ENCODE measurements at regions not wholly inside any gene's neighbourhood (a gene's known extent, or its start where the extent isn't known, plus 50 kb on each side); places are given as distances from the start of the nearest gene placed in this dataset.

DNA sequence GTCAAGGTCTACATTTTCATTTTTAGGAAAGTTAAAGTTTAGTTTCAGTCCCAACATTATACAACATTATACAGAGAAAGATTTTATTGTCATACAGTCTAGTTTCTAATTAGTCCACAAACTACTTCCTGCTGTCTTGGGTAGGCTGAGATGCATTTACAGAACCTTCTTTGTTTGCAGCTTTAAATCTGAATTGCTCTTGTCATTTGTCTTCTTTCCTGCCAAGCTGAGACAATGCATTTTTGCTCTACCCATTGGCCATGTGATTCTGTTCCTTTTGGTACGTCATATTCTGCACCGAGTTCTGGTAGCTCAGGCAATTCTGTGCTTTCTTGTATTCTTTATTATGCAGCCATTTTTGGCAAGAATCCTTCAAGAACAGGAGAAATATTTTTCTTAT is 228.5 kb downstream of the ATP23 start:
- H3K27ac Mint-ChIP-seq: no peak overlapping the region
- H3K27me3 Mint-ChIP-seq: peaks cover 6% of the 10 kb centered on the region in 2 donors
- no peak overlapping the region for H3K4me3 Mint-ChIP-seq
- DNase-seq (ENCODE audit: low spot score): no peak
- H3K4me1 Mint-ChIP-seq (ENCODE audit: low read depth in 2 of 2): no peaks in the 10 kb centered on the region
- H3K9me3 Mint-ChIP-seq: no peaks in the 10 kb centered on the region
- ATAC-seq: no peak
- H3K36me3 Mint-ChIP-seq: no peaks in the 10 kb centered on the region

DNA sequence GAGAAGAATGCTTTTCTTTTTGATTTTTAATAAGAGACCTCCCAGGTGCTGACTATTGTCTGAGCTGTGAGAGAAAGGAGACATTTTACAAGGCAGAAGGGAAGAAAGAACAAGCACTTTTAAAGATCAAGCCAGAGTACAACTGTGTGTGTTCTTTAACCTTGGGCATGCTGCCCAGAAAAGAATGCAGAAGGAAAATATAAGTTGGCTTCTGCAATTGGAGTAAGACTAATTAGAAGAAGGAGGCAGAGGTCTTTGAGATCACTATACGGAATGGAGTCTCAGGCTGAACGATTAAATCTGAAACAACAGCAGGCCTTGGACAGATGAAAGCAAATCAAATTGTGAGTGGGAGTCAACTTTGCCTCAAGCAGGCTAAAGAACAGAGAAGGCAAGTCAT is 230.5 kb downstream of the ATP23 start:
- Mint-ChIP-seq H3K27me3 (peaks cover 6 to 8% of the 10 kb centered on the region in 2 donors), H3K4me1 (ENCODE audit: low read depth in 2 of 2) (no peaks in the 10 kb centered on the region), H3K27ac (no peak overlapping the region), H3K4me3 (no peak overlapping the region), H3K36me3 (no peaks in the 10 kb centered on the region), H3K9me3 (no peaks in the 10 kb centered on the region)
- DNase-seq (ENCODE audit: low spot score) (no peak), ATAC-seq (no peak)

DNA sequence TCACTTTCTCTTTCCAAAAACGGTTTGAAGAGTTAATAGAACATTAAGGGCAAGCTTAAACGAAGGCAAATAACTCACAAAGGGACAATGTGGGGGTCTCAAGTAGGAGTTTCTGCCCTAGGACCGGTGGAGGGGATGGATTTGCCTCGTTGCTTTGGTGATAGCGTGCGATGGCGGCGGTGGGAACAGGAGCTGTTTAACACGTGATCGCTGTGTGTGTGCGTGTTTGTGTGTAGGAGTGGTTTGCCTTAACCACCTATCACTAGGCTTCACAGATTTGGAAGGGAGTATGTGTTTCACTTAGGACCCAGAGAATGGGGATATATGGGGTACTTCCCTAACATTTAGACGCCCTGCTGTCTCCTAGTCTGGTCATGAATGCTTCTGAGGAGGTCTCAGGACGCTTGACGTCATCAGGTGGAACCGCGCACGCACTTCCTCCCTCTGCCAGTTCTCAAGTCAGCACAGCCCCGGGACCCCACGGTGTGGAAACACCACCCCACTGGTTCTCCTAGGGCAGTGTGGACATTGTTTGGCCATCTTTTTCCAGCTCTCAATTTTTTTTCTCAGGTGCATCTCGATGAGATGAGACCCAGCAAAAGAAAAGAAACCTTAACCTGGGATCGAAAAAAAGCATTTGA is 231.2 kb downstream of the ATP23 start:
- H3K36me3 Mint-ChIP-seq: no peaks in the 10 kb centered on the region
- H3K9me3 Mint-ChIP-seq: no peaks in the 10 kb centered on the region
- peaks cover 11 to 14% of the 10 kb centered on the region in 2 donors for H3K27me3 Mint-ChIP-seq
- no peak overlapping the region for H3K27ac Mint-ChIP-seq
- H3K4me1 Mint-ChIP-seq (ENCODE audit: low read depth in 2 of 2): no peaks in the 10 kb centered on the region
- no peak overlapping the region for H3K4me3 Mint-ChIP-seq
- DNase-seq (ENCODE audit: low spot score): no peak
- no peak for ATAC-seq

DNA sequence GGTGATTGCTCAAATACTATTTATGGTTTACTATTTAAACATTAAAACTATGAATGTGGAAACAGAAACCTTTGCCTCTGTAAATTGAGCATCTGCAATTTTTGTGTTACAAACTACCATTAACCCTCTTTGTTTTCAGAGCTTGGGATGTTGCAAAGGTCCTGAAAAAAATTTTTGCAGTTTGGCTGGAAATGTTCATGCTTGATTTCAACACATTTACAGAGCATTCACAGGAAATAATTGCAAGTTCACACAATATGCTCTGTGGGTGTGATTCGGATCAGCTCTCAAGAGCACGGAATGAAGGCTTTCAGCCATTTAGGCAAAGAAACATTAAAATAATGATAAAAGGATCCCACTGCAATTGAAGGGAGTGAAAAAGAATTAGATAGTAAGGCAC is 232.9 kb downstream of the ATP23 start:
- H3K9me3 Mint-ChIP-seq: no peaks in the 10 kb centered on the region
- no peak for DNase-seq (ENCODE audit: low spot score)
- H3K36me3 Mint-ChIP-seq: no peaks in the 10 kb centered on the region
- peaks cover 11 to 14% of the 10 kb centered on the region in 2 donors for H3K27me3 Mint-ChIP-seq
- no peak for ATAC-seq
- H3K27ac Mint-ChIP-seq: no peak overlapping the region
- no peaks in the 10 kb centered on the region for H3K4me1 Mint-ChIP-seq (ENCODE audit: low read depth in 2 of 2)
- H3K4me3 Mint-ChIP-seq: no peak overlapping the region

DNA sequence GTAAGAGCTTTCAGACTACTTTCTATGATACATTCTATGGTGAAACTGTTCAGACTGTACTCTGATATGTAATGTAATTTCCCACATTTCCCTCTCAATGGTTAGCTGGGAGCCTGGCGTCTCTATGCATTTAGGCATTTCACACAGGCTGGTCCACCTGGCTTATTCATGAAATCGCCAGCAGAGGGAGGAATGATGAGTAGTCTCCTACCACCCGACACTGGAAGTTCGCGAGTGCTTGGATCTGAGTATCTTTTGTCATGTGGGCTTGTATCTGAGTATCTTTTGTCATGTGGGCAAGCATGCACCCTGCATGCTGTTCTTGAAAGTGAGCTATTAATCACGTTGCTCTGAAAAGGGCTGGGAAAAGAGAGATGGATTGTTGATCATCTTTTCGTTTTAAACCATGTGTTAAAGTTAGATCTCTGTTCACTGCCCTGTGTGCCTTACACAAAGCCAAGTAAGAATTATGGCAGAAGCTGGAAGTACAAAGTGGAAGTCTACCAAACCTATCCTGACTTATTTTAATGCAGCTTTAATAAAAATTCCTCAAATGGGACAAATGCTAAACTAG is 235.0 kb downstream of the ATP23 start:
- Mint-ChIP-seq H3K36me3 (no peaks in the 10 kb centered on the region), H3K9me3 (no peaks in the 10 kb centered on the region), H3K4me3 (no peak overlapping the region), H3K4me1 (ENCODE audit: low read depth in 2 of 2) (no peaks in the 10 kb centered on the region), H3K27me3 (peaks cover 14 to 17% of the 10 kb centered on the region in 2 donors), H3K27ac (no peak overlapping the region)
- no peak for DNase-seq (ENCODE audit: low spot score)
- ATAC-seq: no peak

DNA sequence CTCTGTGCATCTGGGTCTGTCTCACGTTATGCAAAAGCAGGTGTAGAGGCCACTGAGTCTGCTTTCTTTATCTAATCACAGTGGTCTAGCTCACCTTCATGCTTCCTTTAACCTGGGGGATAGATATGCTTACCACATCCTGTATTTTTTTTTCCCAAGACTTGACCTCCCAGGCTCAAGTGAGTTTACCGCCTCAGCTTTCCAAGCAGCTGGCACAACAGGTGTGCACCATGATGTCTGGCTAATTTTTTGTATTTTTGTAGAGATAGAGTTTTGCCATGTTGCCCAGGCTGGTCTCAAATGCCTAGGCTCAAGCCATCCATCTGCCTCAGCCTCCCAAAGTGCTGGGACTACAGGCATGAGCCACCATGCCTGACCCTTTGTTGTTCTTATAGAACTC is 236.0 kb downstream of the ATP23 start:
- no peaks in the 10 kb centered on the region for H3K4me1 Mint-ChIP-seq (ENCODE audit: low read depth in 2 of 2)
- no peak for DNase-seq (ENCODE audit: low spot score)
- peaks cover 14 to 17% of the 10 kb centered on the region in 2 donors for H3K27me3 Mint-ChIP-seq
- H3K9me3 Mint-ChIP-seq: no peaks in the 10 kb centered on the region
- no peak overlapping the region for H3K27ac Mint-ChIP-seq
- H3K4me3 Mint-ChIP-seq: no peak overlapping the region
- no peak for ATAC-seq
- no peaks in the 10 kb centered on the region for H3K36me3 Mint-ChIP-seq

DNA sequence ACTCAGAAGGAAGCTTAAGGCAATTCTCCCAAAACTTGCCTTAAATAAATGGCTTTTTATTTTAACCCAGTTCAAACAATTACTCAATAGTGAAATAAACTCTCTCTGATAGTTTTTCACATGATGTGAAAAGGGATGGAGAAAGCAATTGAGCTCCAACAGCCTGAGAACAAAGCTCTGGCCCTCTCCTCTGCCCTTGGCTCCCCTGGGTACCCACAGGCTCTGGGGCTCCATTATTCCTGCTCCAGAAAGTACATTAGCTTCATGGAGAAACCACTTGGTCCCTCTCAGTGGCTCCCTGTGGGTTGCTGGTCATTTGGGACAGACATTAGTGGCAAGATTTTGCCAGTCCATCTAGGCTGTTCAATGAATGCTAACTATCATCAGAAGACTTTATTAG is 242.8 kb downstream of the ATP23 start:
- Mint-ChIP-seq H3K27me3 (peaks cover 0 to 6% of the 10 kb centered on the region in 2 donors), H3K4me3 (no peak overlapping the region), H3K9me3 (peaks cover 3% of the 10 kb centered on the region), H3K36me3 (no peaks in the 10 kb centered on the region), H3K27ac (no peak overlapping the region), H3K4me1 (ENCODE audit: low read depth in 2 of 2) (no peaks in the 10 kb centered on the region)
- ATAC-seq: no peak
- DNase-seq (ENCODE audit: low spot score): no peak

DNA sequence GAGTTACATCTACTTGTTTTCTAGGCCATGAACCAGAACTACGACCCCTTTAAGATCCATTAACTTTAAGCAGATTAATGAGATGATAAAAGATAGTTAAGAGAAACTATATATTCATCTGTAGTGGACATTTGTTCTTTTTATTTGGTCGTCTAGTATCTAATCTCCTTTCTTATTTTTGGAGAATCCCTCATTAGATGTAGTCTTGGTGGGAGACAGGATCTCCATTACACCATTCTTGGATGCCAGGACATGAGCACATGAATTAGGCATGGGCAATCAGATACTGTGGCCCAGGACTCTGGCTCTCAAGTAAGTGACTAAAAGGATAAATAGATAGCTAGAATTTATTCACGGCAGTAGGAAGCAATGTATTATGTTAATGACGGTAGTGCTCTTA is 245.0 kb downstream of the ATP23 start:
- ATAC-seq (no peak), DNase-seq (ENCODE audit: low spot score) (no peak)
- Mint-ChIP-seq H3K27ac (no peak overlapping the region), H3K4me3 (no peak overlapping the region), H3K4me1 (ENCODE audit: low read depth in 2 of 2) (no peaks in the 10 kb centered on the region), H3K36me3 (no peaks in the 10 kb centered on the region), H3K27me3 (peaks cover 0 to 4% of the 10 kb centered on the region in 2 donors), H3K9me3 (peaks cover 3% of the 10 kb centered on the region)

DNA sequence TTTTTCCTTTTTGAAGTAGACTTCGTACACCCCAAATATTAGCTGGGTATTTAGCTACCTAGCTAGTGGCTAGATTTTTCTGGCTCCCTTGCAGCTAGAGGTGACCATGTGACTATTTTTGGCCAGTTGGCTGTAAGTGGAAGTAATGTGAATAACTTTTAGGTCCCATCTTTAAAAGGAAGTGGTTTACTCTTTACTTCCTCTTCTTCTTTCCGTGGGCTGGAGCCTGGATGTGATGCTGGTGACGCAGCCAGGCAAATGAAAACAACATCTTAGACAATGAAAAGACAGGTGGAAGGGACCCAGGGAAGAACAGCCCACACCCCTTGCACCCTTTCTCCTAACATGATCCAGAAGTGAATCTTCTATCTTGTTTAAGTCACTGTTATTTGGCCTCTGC is 245.5 kb downstream of the ATP23 start:
- no peaks in the 10 kb centered on the region for H3K4me1 Mint-ChIP-seq (ENCODE audit: low read depth in 2 of 2)
- peaks cover 6% of the 10 kb centered on the region for H3K9me3 Mint-ChIP-seq
- no peaks in the 10 kb centered on the region for H3K36me3 Mint-ChIP-seq
- no peak overlapping the region for H3K4me3 Mint-ChIP-seq
- ATAC-seq: no peak
- H3K27ac Mint-ChIP-seq: no peak overlapping the region
- no peak for DNase-seq (ENCODE audit: low spot score)
- H3K27me3 Mint-ChIP-seq: peaks cover 0 to 9% of the 10 kb centered on the region in 2 donors

DNA sequence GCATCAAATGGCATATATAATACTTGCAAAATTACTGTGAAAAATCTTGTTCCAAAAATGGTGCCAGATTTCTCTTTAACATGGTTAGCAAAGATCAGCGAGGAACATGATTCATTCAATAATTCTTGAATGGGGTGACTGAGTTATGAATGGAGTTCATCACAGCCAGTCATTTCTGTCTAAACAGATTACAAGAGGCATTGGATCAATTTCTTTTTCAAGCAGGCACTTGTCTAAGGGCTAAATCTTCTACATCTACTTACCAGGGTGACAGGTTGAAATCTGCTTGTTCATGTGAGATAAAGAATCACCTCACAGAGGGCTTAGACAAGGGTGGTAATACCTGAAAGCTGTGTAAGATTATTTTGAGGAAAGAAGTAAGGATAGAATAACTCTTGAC is 247.7 kb downstream of the ATP23 start:
- DNase-seq (ENCODE audit: low spot score) (no peak), ATAC-seq (no peak)
- no peak overlapping the region for H3K27ac Mint-ChIP-seq
- no peaks in the 10 kb centered on the region for H3K4me1 Mint-ChIP-seq (ENCODE audit: low read depth in 2 of 2)
- peaks cover 8% of the 10 kb centered on the region for H3K9me3 Mint-ChIP-seq
- H3K27me3 Mint-ChIP-seq: peaks cover 2 to 13% of the 10 kb centered on the region in 2 donors
- no peak overlapping the region for H3K4me3 Mint-ChIP-seq
- H3K36me3 Mint-ChIP-seq: no peaks in the 10 kb centered on the region

DNA sequence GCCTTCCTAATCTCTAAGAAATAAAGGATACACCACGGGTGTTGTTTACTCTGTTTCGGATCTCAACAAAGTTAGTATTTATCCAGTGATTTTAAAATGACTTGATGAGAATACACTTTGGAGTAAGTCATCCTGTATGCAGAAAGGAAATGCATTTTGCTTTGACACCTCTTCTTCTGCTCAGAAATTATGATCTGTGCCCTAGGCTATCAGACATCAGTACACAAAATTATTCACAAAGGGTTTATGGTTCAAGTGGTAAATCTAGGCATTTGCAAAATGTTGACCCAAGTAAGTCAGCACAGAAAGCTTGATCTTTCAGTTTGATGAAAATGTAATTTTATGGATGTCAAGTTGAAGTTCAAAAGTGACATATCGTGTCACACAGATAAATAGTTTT is 248.5 kb downstream of the ATP23 start:
- no peaks in the 10 kb centered on the region for H3K36me3 Mint-ChIP-seq
- peaks cover 2 to 13% of the 10 kb centered on the region in 2 donors for H3K27me3 Mint-ChIP-seq
- no peak overlapping the region for H3K4me3 Mint-ChIP-seq
- peaks cover 8% of the 10 kb centered on the region for H3K9me3 Mint-ChIP-seq
- H3K27ac Mint-ChIP-seq: no peak overlapping the region
- ATAC-seq (no peak), DNase-seq (ENCODE audit: low spot score) (no peak)
- no peaks in the 10 kb centered on the region for H3K4me1 Mint-ChIP-seq (ENCODE audit: low read depth in 2 of 2)

DNA sequence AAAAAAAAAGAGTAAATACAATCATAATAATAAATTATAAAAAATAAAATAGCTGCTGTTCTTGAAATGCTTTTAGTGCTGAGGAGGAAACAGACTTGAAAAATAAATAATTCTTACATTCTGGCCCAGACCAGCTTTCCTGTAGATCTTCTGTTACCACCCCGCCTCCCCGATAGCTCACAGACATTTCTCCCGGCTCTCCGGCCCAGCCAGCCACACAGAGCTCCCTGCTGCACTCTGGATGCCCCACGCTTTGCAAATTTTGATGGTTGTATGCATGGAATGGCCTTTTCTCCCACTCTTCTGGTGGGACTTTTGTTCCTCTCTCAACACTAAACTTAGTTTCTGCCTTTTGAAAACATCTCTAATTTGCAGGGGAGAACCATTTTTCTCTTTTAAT is 249.3 kb downstream of the ATP23 start:
- ATAC-seq (no peak), DNase-seq (ENCODE audit: low spot score) (no peak)
- Mint-ChIP-seq H3K4me3 (no peak overlapping the region), H3K9me3 (peaks cover 6% of the 10 kb centered on the region), H3K27me3 (peaks cover 4 to 15% of the 10 kb centered on the region in 2 donors), H3K36me3 (no peaks in the 10 kb centered on the region), H3K4me1 (ENCODE audit: low read depth in 2 of 2) (no peaks in the 10 kb centered on the region), H3K27ac (no peak overlapping the region)

DNA sequence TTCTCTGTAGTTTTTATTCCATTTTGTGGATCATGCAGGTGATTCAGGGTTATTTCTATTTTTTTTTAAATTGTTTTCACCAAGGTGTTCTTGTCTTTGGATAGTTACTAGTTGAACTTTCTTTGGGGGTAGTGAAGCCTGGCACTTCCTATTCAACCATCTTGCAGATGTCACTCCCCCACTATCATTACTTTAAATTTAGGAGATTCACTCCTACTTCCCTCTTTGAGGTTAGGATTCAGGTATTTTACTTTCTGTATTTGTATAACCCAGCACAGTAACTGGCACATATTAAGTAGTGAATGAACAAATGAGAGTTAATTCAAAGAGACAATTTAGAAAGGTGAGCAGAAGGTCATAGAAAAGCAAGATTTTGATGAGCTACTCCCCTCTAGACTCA is 255.6 kb downstream of the ATP23 start:
- no peaks in the 10 kb centered on the region for H3K36me3 Mint-ChIP-seq
- H3K27ac Mint-ChIP-seq: no peak overlapping the region
- H3K4me1 Mint-ChIP-seq (ENCODE audit: low read depth in 2 of 2): no peaks in the 10 kb centered on the region
- peaks cover 11 to 30% of the 10 kb centered on the region in 2 donors for H3K27me3 Mint-ChIP-seq
- ATAC-seq (no peak), DNase-seq (ENCODE audit: low spot score) (no peak)
- no peak overlapping the region for H3K4me3 Mint-ChIP-seq
- H3K9me3 Mint-ChIP-seq: peaks cover 6% of the 10 kb centered on the region

DNA sequence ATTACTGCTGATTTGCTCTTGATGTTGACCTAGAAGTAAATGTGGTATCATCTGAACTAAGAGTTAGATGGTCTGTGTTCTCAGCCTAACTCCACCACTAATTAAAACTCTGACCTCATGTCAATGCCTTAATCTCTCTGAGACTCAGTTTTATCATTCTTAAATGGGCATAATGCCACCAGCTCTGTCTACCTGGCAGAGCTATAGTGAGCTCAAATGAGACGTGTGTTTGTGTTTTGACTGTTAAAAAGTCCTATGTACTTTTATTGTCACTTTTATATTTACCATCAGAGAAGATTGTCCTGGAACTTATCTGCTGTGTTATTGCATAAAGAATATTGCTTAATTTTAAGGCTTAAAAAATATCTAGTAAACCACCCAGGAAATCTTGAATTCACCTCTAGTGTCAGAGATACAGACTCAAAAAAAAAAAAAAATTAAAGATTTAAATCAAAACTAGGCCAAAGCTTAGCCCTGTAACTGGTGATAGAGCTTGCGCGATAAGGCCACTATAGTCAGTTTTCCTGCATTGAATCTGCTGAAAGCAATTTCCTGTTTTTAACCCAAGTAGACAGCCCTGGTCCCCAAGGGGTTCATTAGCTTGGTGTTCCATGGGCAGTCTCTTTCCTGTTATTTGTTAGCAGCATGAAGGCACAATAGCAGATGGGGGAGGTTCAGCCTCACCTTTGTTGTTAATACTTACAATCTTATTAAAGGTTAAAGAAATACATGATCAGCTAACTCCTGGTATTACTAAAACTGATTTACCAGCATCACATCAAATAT is 261.8 kb downstream of the ATP23 start:
- Mint-ChIP-seq H3K4me3 (no peak overlapping the region), H3K4me1 (ENCODE audit: low read depth in 2 of 2) (no peaks in the 10 kb centered on the region), H3K27me3 (peaks cover 7 to 16% of the 10 kb centered on the region in 2 donors), H3K27ac (no peak overlapping the region), H3K36me3 (no peaks in the 10 kb centered on the region), H3K9me3 (no peaks in the 10 kb centered on the region)
- DNase-seq (ENCODE audit: low spot score) (no peak), ATAC-seq (no peak)
